ENCODE measurements at regions not wholly inside any gene's neighbourhood (a gene's known extent, or its start where the extent isn't known, plus 50 kb on each side); places are given as distances from the start of the nearest gene placed in this dataset.

GRCh38 chr3:94937980-94938379 is 875.1 kb downstream of the NSUN3 start:
- Histone ChIP-seq H4K20me1 (ENCODE audit: low read depth, low read length) (no peaks in the 10 kb centered on the region), H3K27me3 (ENCODE audit: low read length) (no peaks in the 10 kb centered on the region), H2AFZ (ENCODE audit: low read depth, low read length, severe bottlenecking) (no peak overlapping the region), H3K9ac (ENCODE audit: low read length) (no peak overlapping the region), H3K4me2 (ENCODE audit: low read depth, low read length, poor library complexity, severe bottlenecking) (no peak overlapping the region), H3F3A (ENCODE audit: insufficient read depth) (no peaks in the 10 kb centered on the region), H3K9me2 (replicated peaks; ENCODE audit: insufficient read depth, low read length) (no peaks in the 10 kb centered on the region), H3K27ac (ENCODE audit: low read depth, low read length) (no peak overlapping the region), H3K79me2 (ENCODE audit: insufficient read depth, low read length) (no peaks in the 10 kb centered on the region), H3K4me3 (ENCODE audit: insufficient read depth, low read length, poor library complexity, severe bottlenecking) (no peak overlapping the region), H3K36me3 (ENCODE audit: low read length) (no peaks in the 10 kb centered on the region), H3K9me3 (ENCODE audit: insufficient read depth, low read length) (no peaks in the 10 kb centered on the region)
- TF ChIP-seq, protein P1, sequence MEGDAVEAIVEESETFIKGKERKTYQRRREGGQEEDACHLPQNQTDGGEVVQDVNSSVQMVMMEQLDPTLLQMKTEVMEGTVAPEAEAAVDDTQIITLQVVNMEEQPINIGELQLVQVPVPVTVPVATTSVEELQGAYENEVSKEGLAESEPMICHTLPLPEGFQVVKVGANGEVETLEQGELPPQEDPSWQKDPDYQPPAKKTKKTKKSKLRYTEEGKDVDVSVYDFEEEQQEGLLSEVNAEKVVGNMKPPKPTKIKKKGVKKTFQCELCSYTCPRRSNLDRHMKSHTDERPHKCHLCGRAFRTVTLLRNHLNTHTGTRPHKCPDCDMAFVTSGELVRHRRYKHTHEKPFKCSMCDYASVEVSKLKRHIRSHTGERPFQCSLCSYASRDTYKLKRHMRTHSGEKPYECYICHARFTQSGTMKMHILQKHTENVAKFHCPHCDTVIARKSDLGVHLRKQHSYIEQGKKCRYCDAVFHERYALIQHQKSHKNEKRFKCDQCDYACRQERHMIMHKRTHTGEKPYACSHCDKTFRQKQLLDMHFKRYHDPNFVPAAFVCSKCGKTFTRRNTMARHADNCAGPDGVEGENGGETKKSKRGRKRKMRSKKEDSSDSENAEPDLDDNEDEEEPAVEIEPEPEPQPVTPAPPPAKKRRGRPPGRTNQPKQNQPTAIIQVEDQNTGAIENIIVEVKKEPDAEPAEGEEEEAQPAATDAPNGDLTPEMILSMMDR (IDR thresholded peaks at IDR 0.05; ENCODE audit: insufficient read depth, low read length, poor library complexity, severe bottlenecking): no peak

DNA sequence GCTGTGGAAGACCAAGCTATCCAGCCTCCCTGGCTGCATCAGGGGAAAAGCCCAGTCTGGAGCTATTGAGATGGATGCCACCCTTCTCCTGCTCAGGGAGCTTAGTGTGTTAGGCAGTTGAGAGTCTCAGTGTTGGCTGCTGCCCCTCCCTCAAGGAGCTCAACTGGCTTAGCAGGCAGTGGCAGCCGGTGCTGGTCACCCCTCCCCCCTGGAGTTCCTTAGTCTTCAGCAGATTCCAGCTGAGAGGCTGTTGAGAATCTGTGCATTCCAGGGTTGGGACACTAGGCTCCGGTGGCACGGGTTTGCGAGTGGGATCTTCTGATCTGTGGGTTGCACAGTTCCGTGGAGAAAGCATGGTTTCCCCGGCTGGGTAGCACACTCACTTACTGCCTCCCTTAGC is 883.8 kb downstream of the NSUN3 start:
- no peaks in the 10 kb centered on the region for H3K9me3 ChIP-seq (ENCODE audit: insufficient read depth, low read length)
- H4K20me1 ChIP-seq (ENCODE audit: low read depth, low read length): no peaks in the 10 kb centered on the region
- H3K9ac ChIP-seq (ENCODE audit: low read length): no peak overlapping the region
- H3K79me2 ChIP-seq (ENCODE audit: insufficient read depth, low read length): no peaks in the 10 kb centered on the region
- H3K36me3 ChIP-seq (ENCODE audit: low read length): no peaks in the 10 kb centered on the region
- no peaks in the 10 kb centered on the region for H3F3A ChIP-seq (ENCODE audit: insufficient read depth)
- H3K9me2 ChIP-seq (replicated peaks; ENCODE audit: insufficient read depth, low read length): no peaks in the 10 kb centered on the region
- H3K27ac ChIP-seq (ENCODE audit: low read depth, low read length): no peak overlapping the region
- H3K4me2 ChIP-seq (ENCODE audit: low read depth, low read length, poor library complexity, severe bottlenecking): no peak overlapping the region
- no peak overlapping the region for H2AFZ ChIP-seq (ENCODE audit: low read depth, low read length, severe bottlenecking)
- no peak overlapping the region for H3K4me3 ChIP-seq (ENCODE audit: insufficient read depth, low read length, poor library complexity, severe bottlenecking)
- TF ChIP-seq EZH2phosphoT487 (conservative IDR thresholded peaks at IDR 0.05; ENCODE audit: low read length): no peak
- TF ChIP-seq, protein P1 (IDR thresholded peaks at IDR 0.05; ENCODE audit: insufficient read depth, low read length, poor library complexity, severe bottlenecking): no peak
- H3K27me3 ChIP-seq (ENCODE audit: low read length): no peaks in the 10 kb centered on the region

DNA sequence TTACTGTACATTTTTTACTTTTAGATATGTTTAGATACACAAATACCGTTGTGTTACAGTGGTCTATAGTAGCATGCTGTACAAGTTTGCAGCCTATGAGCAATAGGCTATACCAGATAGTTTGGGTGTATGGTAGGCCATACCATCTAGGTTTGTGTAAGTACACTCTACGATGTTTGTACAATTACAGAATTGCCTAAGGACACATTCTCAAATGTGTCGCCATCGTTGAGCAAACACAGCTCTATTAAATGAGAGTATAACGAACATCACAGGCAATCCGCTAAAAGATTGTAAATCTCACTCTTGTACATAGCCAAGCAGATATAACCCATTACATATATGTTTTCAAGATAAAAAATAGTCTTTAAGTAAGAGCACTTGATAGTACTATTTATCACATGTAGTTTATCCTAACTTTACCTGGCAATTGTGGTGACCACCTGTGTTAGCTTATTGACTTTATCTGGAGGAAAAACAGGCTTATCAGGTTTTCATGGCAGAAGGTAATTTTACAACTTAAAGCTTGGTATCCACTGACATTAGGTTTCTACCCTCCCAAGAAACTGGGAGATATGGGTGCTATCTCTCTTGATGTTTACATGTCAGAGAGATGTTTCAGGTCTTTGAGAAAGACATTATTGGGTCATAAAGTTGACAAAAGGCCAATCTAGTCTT is 898.7 kb downstream of the NSUN3 start:
- no peaks in the 10 kb centered on the region for H3F3A ChIP-seq (ENCODE audit: insufficient read depth)
- H4K20me1 ChIP-seq (ENCODE audit: low read depth, low read length): no peaks in the 10 kb centered on the region
- H3K79me2 ChIP-seq (ENCODE audit: insufficient read depth, low read length): no peaks in the 10 kb centered on the region
- H3K27ac ChIP-seq (ENCODE audit: low read depth, low read length): no peak overlapping the region
- TF ChIP-seq, protein P1 (IDR thresholded peaks at IDR 0.05; ENCODE audit: insufficient read depth, low read length, poor library complexity, severe bottlenecking): no peak
- no peak for TF ChIP-seq EZH2phosphoT487 (conservative IDR thresholded peaks at IDR 0.05; ENCODE audit: low read length)
- no peaks in the 10 kb centered on the region for H3K27me3 ChIP-seq (ENCODE audit: low read length)
- H3K9ac ChIP-seq (ENCODE audit: low read length): no peak overlapping the region
- H3K36me3 ChIP-seq (ENCODE audit: low read length): no peaks in the 10 kb centered on the region
- no peaks in the 10 kb centered on the region for H3K9me2 ChIP-seq (replicated peaks; ENCODE audit: insufficient read depth, low read length)
- no peaks in the 10 kb centered on the region; the same call in 1 of the 2 replicates for H3K9me3 ChIP-seq (ENCODE audit: insufficient read depth, low read length)
- no peak overlapping the region for H3K4me3 ChIP-seq (ENCODE audit: insufficient read depth, low read length, poor library complexity, severe bottlenecking)
- H2AFZ ChIP-seq (ENCODE audit: low read depth, low read length, severe bottlenecking): no peak overlapping the region
- H3K4me2 ChIP-seq (ENCODE audit: low read depth, low read length, poor library complexity, severe bottlenecking): no peak overlapping the region
